Anterior cingulate cortex (tissue), 58 donors: ENCODE measurements at regions not wholly inside any gene's neighbourhood (a gene's known extent, or its start where the extent isn't known, plus 50 kb on each side); places are given as distances from the start of the nearest gene placed in this dataset.
A peak's percentile ranks its signal among the peaks of the same experiment; 100 is the strongest.

Experiments
- DNase-seq, 58 donors: peaks; one replicate each; lab custom pipeline; 2025; lab: John Stamatoyannopoulos, UW

DNA sequence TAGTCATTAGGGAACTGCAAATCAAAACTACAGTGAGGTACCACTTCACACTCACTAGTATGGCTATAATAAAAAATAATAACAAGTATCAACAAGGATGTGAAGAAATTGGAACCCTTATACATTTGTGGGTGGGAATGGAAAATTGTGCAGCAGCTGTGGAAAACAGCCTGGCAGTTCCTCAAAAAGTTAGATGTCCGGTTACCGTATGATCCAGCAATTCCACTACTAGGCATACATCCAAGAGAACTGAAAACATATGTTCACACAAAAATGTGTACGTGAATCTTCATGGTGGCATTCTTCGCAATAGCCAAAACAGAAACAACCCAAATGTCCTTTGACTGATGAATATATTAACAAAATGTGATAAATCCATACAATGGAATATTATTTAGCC, 187.9 kb upstream of the LYSMD4 start:
- DNase-seq = no peak

- DNase-seq = no peak
Measured at GRCh38 chr15:99918072-99918471, 184.8 kb upstream of the LYSMD4 start.

GRCh38 chr15:99917252-99917651, 184.0 kb upstream of the LYSMD4 start:
- DNase-seq = no peak

- no peak for DNase-seq
Measured at GRCh38 chr15:99916668-99917223, 183.5 kb upstream of the LYSMD4 start.

GRCh38 chr15:99914723-99915122, 181.5 kb upstream of the LYSMD4 start:
- no peak for DNase-seq

DNA sequence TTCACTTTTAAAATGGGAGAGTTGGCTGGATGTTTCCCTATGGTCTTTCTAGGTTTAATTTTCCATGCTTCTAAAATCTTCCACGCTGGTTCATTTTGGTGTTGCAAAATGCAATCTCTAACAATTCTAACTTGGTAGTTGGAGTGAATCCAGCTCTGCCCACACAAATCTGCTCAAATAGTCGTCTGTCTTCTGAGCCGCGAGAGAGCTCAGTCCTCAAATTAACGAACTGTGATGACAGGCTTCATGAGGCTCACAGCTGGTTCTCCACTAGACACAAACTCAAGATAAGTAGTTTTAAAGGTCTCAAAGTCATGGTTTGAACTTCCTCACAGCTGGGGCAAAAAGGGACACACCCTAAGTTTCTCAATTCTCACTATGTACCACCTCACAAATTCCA, 178.6 kb upstream of the LYSMD4 start:
- DNase-seq = peak in 16 of 58 donors; percentile 8 to 66 (median 28)

GRCh38 chr15:99909592-99910295, 176.5 kb upstream of the LYSMD4 start:
- DNase-seq = no peak

GRCh38 chr15:99907698-99908097, 174.5 kb upstream of the LYSMD4 start:
- DNase-seq = no peak

DNA sequence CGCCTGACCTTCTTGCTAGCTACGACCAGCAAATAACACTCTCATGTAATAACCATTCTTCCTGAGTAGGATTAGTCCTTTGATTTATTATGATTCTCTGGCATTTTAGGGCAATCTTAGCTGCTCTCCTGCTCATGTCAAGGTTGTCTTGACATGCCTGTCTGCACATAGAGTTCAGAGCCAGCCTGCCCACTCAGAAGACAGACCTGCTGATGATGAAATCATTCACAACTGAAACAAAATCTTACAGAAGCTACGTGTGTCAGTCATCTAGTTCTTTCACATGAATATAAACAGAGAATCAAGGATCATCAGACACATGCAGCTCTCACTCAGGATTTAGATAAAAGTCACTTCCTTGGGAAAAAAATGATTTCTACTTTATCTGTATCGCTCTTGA, 173.6 kb upstream of the LYSMD4 start:
- no peak for DNase-seq

DNA sequence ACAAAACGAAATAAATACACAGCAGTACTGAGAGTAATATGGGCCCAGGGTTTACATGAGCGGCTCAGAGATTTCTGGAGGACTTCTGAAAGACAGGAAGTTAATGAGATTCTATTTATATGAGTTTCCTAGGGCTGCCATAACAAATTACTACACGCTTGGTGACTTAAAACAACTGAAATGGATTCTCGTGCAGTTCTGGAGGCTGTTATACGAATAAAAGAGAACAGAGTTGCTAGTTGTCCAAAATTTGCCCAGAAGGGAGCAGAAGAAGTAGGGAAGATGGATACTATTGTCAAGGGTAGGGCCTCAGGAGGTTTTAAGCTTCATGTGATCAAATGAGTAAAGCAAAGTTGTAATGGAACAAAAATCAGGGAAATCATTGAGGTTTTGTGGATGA, 173.1 kb upstream of the LYSMD4 start:
- DNase-seq = no peak

GRCh38 chr15:99902248-99902928, 169.2 kb upstream of the LYSMD4 start:
- DNase-seq = no peak

GRCh38 chr15:99895956-99896311, 162.7 kb upstream of the LYSMD4 start:
- DNase-seq = no peak

DNA sequence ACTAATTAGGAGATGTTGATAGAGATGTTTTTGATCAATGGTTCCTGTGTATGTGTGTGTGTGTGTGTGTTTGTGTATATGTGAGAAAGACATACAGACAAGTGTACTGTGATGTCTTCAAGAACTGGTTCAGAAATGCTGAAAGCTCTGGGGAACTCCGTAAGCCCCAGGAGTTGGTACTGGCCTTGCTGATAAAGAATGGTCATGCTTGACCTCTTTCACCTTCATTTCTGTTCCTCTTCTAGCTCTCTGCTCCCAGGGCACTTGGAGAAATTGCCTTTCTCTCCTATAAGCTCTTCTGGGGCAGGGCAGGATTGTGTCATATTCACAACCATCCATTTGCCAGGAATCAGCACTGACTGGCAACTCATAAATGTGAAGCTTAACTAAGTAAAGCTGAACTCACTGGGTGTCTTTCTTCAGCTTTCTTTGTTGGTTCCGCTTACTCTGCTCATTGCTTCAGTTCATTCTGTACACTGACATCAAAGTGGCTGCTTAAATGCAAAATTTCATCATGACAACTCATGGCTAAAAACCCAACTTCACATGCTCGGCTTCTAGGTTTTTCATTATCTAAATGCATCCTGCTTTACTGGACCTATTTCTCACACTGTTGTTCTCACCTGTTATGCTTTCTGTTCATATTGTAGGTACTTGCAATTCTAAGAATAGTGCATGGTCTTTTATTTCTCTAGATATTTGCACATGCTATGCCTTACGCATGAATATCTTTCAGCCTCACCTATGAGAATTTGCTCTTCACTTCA, 162.1 kb upstream of the LYSMD4 start:
- DNase-seq = no peak

DNA sequence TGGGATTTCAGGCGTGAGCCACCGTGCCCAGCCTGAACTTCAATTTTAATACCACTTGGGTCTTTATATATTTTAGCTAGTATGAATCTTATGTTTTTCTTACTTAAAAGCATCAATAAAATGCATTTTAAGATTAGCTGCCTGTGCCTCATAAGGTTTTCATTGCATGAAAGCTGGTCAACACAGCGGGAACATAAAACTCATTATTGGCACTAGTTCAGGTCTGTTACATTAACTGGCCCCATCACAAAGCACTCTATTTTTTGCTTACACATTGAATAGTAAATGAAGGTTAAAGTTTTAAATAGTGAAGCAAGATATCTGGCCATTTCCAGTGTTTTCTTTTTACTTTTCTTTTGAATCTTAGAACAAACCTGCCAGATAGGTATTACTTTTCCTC, 145.6 kb upstream of the LYSMD4 start:
- no peak for DNase-seq

DNA sequence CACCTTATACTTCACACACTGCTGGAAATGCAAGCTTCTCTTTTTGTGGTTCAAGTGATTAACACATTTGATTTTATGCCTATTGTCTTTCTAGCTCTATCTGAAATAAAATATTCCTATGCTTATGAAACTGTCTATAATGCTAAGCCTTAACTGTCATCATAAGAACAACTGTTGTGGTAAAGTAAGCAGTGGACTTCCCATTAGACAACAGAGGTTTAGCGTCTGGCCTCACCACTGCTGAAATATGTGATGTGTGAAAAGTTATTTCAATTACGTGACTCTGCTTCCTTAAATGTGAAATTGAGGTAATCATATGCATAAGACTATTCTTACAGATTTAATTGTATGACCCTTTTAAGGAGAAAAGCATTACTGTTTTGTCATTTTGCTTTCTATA, 140.2 kb upstream of the LYSMD4 start:
- DNase-seq = no peak

DNA sequence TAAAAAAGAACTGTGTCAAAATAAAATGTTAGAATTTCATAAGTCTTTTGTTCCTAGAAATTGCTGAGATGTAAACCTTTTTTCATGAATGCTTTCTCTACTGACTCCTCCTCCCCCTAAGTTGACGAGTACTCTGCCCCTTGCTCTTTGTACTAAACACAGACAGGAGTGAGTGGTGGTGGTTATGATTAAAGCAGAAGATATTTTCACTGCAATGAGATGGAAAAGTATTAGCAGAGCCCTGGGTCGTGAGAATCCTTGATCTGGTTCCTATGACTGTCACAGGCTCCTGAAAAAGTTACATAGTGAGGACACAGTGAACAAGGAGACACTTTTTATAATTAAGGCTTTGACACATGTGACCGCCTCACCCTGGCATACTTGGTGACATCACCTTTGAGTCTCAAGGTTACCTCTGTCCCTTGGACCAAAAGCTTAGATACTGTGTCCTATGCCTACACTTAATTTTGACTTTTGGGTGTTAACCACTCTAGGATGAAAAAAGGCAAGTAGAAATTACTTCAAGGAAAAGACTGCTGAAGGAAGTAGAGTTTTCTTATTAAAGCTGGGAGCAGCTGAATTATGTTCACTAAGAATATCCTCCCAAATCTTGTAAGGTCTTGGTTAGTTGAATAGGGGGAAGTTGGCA, 130.4 kb upstream of the LYSMD4 start:
- DNase-seq = no peak

DNA sequence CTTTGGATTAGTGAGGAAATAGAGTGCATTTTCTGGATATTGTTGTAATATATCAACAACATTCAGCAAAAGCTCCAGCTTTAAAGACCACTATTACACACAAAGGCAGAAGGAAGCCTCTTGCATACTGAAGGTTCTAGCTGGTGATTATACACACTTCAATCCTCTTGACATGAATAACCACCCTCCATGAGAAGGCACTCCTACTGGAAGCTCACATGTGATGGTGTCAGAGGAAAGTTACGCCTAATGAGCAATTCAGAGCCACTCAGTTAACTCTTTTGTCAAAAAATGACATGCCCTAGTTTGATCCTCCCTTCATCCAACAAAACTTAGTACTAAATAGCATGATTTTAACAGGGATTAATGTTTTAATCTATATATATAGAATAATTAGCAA, 124.6 kb upstream of the LYSMD4 start:
- DNase-seq = no peak

DNA sequence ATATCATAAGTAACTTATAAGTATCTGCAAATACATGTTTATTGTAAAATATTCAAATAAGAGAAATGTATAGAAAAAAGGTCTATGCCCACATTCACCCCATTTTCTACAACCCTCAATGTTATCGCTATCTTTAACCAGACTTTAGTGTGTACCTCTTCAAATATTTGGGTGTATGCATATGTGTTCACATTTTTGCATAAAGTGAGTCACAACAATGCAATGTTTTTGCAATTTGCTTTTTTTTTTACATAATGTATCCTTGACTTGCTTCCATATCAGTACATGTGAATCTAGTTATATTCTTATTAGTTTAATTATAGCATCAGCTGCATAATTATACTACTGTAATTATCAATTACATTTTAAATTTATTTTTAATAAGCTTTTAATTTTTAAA, 117.3 kb upstream of the LYSMD4 start:
- DNase-seq = no peak

DNA sequence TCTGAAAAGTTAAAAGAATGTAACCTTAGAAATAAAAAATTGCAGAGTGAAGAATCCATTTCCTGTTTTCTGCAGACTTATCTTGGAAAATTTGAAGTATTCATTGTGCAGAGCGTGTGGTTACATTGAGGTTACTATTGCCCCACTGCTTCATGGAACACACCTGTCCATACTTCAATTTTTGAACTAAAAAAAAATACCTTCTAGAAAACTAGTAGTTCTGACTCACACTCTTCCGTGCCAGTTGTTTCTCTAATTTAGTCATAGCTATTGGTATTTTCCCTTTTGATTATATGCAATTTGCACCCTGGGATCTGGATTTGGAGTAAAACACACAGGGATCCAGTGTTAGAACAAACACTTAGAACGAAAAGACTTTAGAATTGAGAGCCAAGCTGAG, 111.8 kb upstream of the LYSMD4 start:
- no peak for DNase-seq

GRCh38 chr15:99844150-99844549, 110.9 kb upstream of the LYSMD4 start:
- DNase-seq = no peak

- no peak for DNase-seq
Measured at GRCh38 chr15:99842071-99842470, 108.8 kb upstream of the LYSMD4 start.
